GM12878 (cell line): ENCODE measurements at regions not wholly inside any gene's neighbourhood (a gene's known extent, or its start where the extent isn't known, plus 50 kb on each side); places are given as distances from the start of the nearest gene placed in this dataset.

Source experiments
- ATAC-seq: fragments of 200-7000 bp; cut with Tn5 transposase; 3 replicates; pipeline ENCODE4 v1.9.1; 2020; ENCODE audit warnings: mild to moderate bottlenecking, moderate library complexity
- BruUV-seq: library from RNA; stranded (reverse); fragments of 400-500 nt; replicated peaks from 2 replicates; lab custom pipeline; 2021; lab: Mats Ljungman, UMichigan
- CTCF ChIA-PET: fragments of 300-600 bp; sonication (Branson Sonifier 250); formaldehyde crosslinking; extraction: SDS; loops from one replicate; lab custom pipeline; 2021; ENCODE audit warnings: inconsistent platforms; lab: Yijun Ruan, JAX
- POLR2A ChIA-PET: fragments of 350-600 bp; formaldehyde crosslinking; extraction: SDS; loops from one replicate; lab custom pipeline; 2021; ENCODE audit warnings: inconsistent platforms; lab: Charles Lee
- RAD21 ChIA-PET: fragments of 300-600 bp; sonication (Branson Sonifier 250); formaldehyde crosslinking; loops from one replicate; lab custom pipeline; 2023; ENCODE audit warnings: antibody characterized with exemption; ENCODE audit not compliant: unreplicated experiment; lab: Charles Lee
- SMC1A ChIA-PET: fragments of 300-600 bp; sonication (Branson Sonifier 250); formaldehyde crosslinking; loops from one replicate; lab custom pipeline; 2023; ENCODE audit not compliant: unreplicated experiment, uncharacterized antibody; lab: Charles Lee
- DNase-seq: peaks from one replicate; pipeline ENCODE4 v3.0.0-alpha.2; 2011; ENCODE audit warnings: low read depth, low spot score
- FAIRE-seq: peaks from 3 replicates; lab custom pipeline; 2011; peaks lifted over from hg19 to GRCh38; lab: Jason Lieb, UNC
- H2AFZ ChIP-seq: 2 replicates; pipeline ENCODE4 v1.6.0; 2011; ENCODE audit warnings: low read depth, low read length, control low read depth; ENCODE audit not compliant: control insufficient read depth
- H3K27ac ChIP-seq: 2 replicates; pipeline ENCODE4 v1.5.1; 2011; ENCODE audit warnings: control low read depth; ENCODE audit not compliant: control insufficient read depth, insufficient read depth
- H3K27me3 ChIP-seq, 2 experiments: replicated peaks in 1 of 2; 2 replicates each; pipeline versions ENCODE4 v1.6.0 to v1.6.1; 2011; ENCODE audit warnings: low read length in 1 of 2; ENCODE audit not compliant: control insufficient read depth in 2 of 2, insufficient read depth in 2 of 2
- H3K36me3 ChIP-seq, 2 experiments: 2 replicates each; pipeline ENCODE4 v1.5.1; 2011; ENCODE audit warnings: low read length in 1 of 2; ENCODE audit not compliant: control insufficient read depth in 2 of 2, insufficient read depth in 2 of 2
- H3K4me1 ChIP-seq: 2 replicates; pipeline ENCODE4 v1.6.1; 2011; ENCODE audit warnings: mild to moderate bottlenecking, low read length, moderate library complexity, mixed read lengths; ENCODE audit not compliant: control insufficient read depth, insufficient read depth
- H3K4me2 ChIP-seq: 2 replicates; pipeline ENCODE4 v1.6.0; 2011; ENCODE audit warnings: control low read depth; ENCODE audit not compliant: control insufficient read depth, insufficient read depth
- H3K4me3 ChIP-seq: fragments of 200-600 bp; sonication (generic); 2 replicates; pipeline ENCODE4 v1.5.1; 2016
- H3K79me2 ChIP-seq: 2 replicates; pipeline ENCODE4 v1.6.0; 2011; ENCODE audit warnings: low read length; ENCODE audit not compliant: control insufficient read depth, insufficient read depth
- H3K9ac ChIP-seq: 2 replicates; pipeline ENCODE4 v1.8.0; 2011; ENCODE audit warnings: low read length, control low read depth, mixed read lengths; ENCODE audit not compliant: control insufficient read depth, insufficient read depth
- H3K9me3 ChIP-seq: replicated peaks from 3 replicates; pipeline ENCODE4 v1.5.1; 2011; ENCODE audit warnings: mild to moderate bottlenecking, low read length; ENCODE audit not compliant: control insufficient read depth, insufficient read depth
- H4K20me1 ChIP-seq: 2 replicates; pipeline ENCODE4 v1.6.0; 2011; ENCODE audit not compliant: control insufficient read depth, insufficient read depth
- CHD1 ChIP-seq: IDR thresholded peaks from 2 replicates; pipeline ENCODE4 v1.6.1; 2012; ENCODE audit warnings: low read depth, low read length, improper control_type of control experiment
- LARP7 ChIP-seq: fragments of 450-650 bp; IDR thresholded peaks from 2 replicates; pipeline ENCODE4 v1.6.1; 2017; ENCODE audit warnings: mild to moderate bottlenecking
- PAX5 ChIP-seq: IDR thresholded peaks from 2 replicates; pipeline ENCODE4 v1.6.1; 2011; ENCODE audit warnings: low read depth, low read length, borderline replicate concordance
- SMAD5 ChIP-seq: IDR thresholded peaks from 2 replicates; pipeline ENCODE4 v1.6.1; 2016; ENCODE audit warnings: antibody characterized with exemption, low read depth
- SMC3 ChIP-seq: IDR thresholded peaks from 2 replicates; pipeline ENCODE4 v1.6.1; 2011; ENCODE audit warnings: low read length, improper control_type of control experiment, borderline replicate concordance
- SUZ12 ChIP-seq: fragments of 200-600 bp; sonication (generic); IDR thresholded peaks from one replicate; pipeline ENCODE4 v1.6.1; 2018; ENCODE audit warnings: antibody characterized with exemption, mild to moderate bottlenecking; ENCODE audit not compliant: unreplicated experiment
- TAF1 ChIP-seq: IDR thresholded peaks from 2 replicates; pipeline ENCODE4 v1.6.1; 2011; ENCODE audit warnings: mild to moderate bottlenecking, low read depth, low read length, borderline replicate concordance
- TCF12 ChIP-seq: IDR thresholded peaks from 2 replicates; pipeline ENCODE4 v1.6.1; 2011; ENCODE audit warnings: low read depth, mild to moderate bottlenecking, low read length
- ZBTB4 ChIP-seq: fragments of 450-650 bp; formaldehyde crosslinking; IDR thresholded peaks from 2 replicates; pipeline ENCODE4 v1.4.0; 2022; ENCODE audit warnings: mild to moderate bottlenecking, moderate library complexity
- WGBS: methylation state at CpG from one replicate; pipeline ENCODE4 v1.1.6; 2016; ENCODE audit warnings: low lambda C conversion rate; ENCODE audit not compliant: insufficient replicate concordance, insufficient coverage; ENCODE audit errors: missing lambda C conversion rate; 5-methylcytosine and 5-hydroxymethylcytosine counted together
- in situ Hi-C: fragments of 300-500 bp; cut with MboI; formaldehyde crosslinking; loops from 9 replicates; pipeline ENCODE4 v1.14.3; 2018; ENCODE audit warnings: mixed read lengths
- intact Hi-C: fragments of 100-400 bp; cut with micrococcal nuclease; formaldehyde crosslinking; loops from one replicate; pipeline ENCODE4 v1.14.2; 2022; ENCODE audit not compliant: unreplicated experiment

- 30% methylated on average over 7 of the region's 7 CpGs for WGBS
- no peak for ATAC-seq
- no peak for TF ChIP-seq SMC3
- TF ChIP-seq ZBTB4 (CRISPR knock-in tag): no peak
- no peak for TF ChIP-seq LARP7
- Histone ChIP-seq H3K4me1 (no peaks in the 10 kb centered on the region), H3K79me2 (no peaks in the 10 kb centered on the region), H3K9ac (no peak overlapping the region), H2AFZ (no peak overlapping the region), H3K4me2 (no peak overlapping the region), H3K4me3 (no peak overlapping the region), H3K27ac (no peak overlapping the region), H4K20me1 (no peaks in the 10 kb centered on the region), H3K36me3 (no peaks in the 10 kb centered on the region), H3K9me3 (no peaks in the 10 kb centered on the region), H3K27me3 (no peaks in the 10 kb centered on the region; a peak in 1 of 4 replicates)
- intact Hi-C loops (no loop called here), in situ Hi-C loops (no loop called here)
- CTCF ChIA-PET: no interaction called here
- no peak for FAIRE-seq
- SMC1A ChIA-PET: interaction anchor here (1.0 kb wide), 1 partner anchor 193 kb away, joined by 3 read pairs; no protein-coding TSS in a partner anchor
- RAD21 ChIA-PET: no interaction called here
- no peak for DNase-seq
- BruUV-seq: no TSS peak
- POLR2A ChIA-PET: no interaction called here
Measured at GRCh38 chr11:112785149-112785548, 176.1 kb upstream of the NCAM1 start.

- ATAC-seq (no peak), DNase-seq (no peak), FAIRE-seq (no peak)
- 0% methylated on average over 3 of the region's 3 CpGs for WGBS
- ChIA-PET SMC1A (no interaction called here), RAD21 (no interaction called here), CTCF (no interaction called here), POLR2A (no interaction called here)
- intact Hi-C loops: no loop called here
- Histone ChIP-seq H2AFZ (no peak overlapping the region), H4K20me1 (no peaks in the 10 kb centered on the region), H3K4me3 (no peak overlapping the region), H3K36me3 (no peaks in the 10 kb centered on the region), H3K27me3 (no peaks in the 10 kb centered on the region; a peak in 1 of 4 replicates), H3K4me2 (no peak overlapping the region), H3K9me3 (no peaks in the 10 kb centered on the region), H3K4me1 (no peaks in the 10 kb centered on the region), H3K79me2 (no peaks in the 10 kb centered on the region), H3K9ac (no peak overlapping the region), H3K27ac (no peak overlapping the region)
- BruUV-seq: no TSS peak
- no peak for TF ChIP-seq PAX5
- TF ChIP-seq CHD1: no peak
- no peak for TF ChIP-seq TAF1
- no peak for TF ChIP-seq TCF12
- no peak for TF ChIP-seq SUZ12
- no peak for TF ChIP-seq SMAD5
- in situ Hi-C loops: no loop called here
Measured at GRCh38 chr11:112785719-112786118, 175.5 kb upstream of the NCAM1 start.
